ENCODE measurements at regions not wholly inside any gene's neighbourhood (a gene's known extent, or its start where the extent isn't known, plus 50 kb on each side); places are given as distances from the start of the nearest gene placed in this dataset.
"Not testable (repeated sequence)": the region's sequence is repeated elsewhere in the genome, so short reads cannot be mapped to it uniquely, and the experiment has no call there.

DNA sequence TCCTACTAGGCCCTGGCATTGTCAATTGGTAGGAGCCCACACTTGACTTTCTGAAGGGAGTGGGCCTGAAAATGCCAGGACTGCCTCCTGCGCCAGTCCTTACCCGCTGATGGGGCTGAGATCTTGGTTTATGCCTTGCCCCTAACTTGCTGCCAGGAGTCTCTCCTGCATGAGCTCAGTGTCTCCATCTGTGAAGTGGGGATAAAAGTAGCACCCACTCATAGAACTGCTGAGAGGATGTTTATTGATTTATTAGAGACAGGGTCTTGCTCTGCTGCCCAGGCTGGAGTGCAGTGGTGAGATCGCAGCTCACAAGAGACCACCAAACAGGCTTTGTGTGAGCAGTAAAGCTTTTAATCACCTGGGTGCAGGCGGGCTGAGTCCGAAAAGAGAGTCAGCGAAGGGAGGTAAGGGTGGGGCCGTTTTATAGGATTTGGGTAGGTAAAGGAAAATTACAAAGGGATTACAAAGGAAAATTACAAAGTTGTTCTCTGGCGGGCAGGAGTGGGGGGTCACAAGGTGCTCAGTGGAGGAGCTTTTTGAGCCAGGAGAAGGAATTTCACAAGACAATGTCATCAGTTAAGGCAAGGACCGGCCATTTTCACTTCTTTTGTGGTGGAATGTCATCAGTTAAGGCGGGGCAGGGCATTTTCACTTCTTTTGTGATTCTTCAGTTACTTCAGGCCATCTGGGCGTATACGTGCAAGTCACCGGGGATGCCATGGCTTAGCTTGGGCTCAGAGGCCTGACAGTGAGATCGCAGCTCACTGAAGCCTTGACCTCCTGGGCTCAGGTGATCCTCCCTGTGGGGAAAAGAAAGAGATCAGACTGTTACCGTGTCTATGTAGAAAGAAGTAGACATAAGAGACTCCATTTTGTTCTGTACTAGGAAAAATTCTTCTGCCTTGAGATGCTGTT, 93.7 kb downstream of the LSM3 start:
- in situ Hi-C loops (cut with HindIII; ENCODE audit: low pct_unique_long_range_greater_than_20kb, low sequenced_read_pairs); DNase-seq (ENCODE audit: low read depth): not testable (repeated sequence)

DNA sequence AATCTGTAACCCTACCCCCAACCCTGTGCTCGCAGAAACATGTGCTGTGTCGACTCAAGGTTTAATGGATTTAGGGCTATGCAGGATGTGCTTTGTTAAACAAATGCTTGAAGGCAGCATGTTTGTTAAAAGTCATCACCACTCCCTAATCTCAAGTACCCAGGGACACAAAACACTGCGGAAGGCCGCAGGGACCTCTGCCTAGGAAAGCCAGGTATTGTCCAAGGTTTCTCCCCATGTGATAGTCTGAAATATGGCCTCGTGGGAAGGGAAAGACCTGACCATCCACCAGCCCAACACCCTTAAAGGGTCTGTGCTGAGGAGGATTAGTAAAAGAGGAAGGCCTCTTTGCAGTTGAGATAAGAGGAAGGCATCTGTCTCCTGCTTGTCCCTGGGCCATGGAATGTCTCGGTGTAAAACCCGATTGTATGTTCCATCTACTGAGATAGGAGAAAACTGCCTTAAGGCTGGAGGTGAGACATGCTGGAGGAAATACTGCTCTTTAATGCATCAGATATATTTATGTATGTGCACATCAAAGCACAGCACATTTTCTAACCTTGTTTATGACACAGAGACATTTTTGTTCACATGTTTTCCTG, 94.4 kb downstream of the LSM3 start:
- in situ Hi-C loops (cut with HindIII; ENCODE audit: low pct_unique_long_range_greater_than_20kb, low sequenced_read_pairs); DNase-seq (ENCODE audit: low read depth): not testable (repeated sequence)

GRCh38 chr3:14273901-14274611, 95.4 kb downstream of the LSM3 start:
- in situ Hi-C loops (cut with HindIII; ENCODE audit: low pct_unique_long_range_greater_than_20kb, low sequenced_read_pairs): no loop called here
- DNase-seq (ENCODE audit: low read depth): no peak

DNA sequence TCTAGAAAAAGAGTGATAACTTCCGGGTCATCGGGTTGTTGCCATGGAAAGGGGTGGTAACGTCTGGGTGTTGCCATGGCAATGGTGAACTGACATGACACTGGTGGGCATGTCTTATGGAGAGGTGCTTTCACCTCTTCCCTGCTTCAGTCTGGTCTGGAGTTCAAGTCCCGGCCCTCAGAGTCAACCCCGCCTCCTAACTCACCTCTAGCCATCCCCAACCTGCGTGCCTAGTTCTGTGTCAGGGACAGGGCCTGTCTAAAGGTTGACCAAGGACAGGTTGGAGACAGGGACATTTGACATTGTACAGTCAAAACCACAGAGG, 96.0 kb downstream of the LSM3 start:
- in situ Hi-C loops (cut with HindIII; ENCODE audit: low pct_unique_long_range_greater_than_20kb, low sequenced_read_pairs): no loop called here

DNA sequence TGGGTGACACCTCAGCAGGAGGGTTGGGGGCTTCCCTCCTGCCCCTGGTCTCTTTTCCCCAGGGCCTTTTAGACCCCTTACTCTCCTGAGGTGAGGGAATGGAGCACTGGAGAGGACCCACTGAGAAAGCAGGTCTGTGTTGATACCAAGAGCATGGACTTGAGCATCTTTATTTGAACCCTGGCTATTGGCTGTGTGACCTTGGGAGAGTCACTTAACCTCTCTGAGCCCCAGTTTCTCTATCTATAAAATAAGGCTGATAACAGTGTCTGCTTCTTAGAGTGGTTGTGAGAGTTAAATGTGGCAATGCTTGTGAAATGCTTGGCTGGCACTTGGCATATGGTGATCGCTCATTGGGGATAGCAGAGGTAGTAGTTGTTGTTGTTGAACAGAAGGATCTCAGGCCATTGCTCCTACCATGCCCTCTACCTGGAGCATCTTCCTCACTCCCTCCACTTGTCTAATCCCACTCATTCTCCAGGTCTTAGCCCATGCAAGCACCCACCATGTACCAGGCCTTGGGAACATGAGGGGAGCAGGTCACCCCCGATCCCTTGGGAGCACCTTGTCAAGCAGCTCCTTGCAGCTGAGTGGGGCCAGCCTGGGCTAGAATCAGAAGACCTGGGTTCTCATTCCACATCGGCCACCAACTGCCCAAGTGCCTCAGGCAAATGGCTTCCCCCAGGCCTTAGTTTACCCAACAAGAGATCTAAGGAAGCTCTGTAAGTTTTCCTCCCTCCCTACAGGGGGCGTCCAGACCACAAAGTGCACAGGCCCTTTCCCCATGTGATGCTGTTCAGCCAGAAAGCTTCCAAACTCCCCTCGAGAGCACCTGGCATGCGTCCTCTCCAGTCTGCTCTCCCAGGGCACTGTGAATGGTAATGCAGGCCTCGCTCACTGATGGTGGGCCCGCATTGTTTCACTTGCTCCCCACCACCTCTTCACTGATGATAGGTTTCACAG, 96.7 kb downstream of the LSM3 start:
- DNase-seq (ENCODE audit: low read depth): no peak
- in situ Hi-C loops (cut with HindIII; ENCODE audit: low pct_unique_long_range_greater_than_20kb, low sequenced_read_pairs): no loop called here

More for the DNA sequence above, 96.0 kb downstream of the LSM3 start:
- no peak for DNase-seq (ENCODE audit: low read depth)

GRCh38 chr3:14275962-14276909, 97.6 kb downstream of the LSM3 start:
- DNase-seq (ENCODE audit: low read depth): no peak
- in situ Hi-C loops (cut with HindIII; ENCODE audit: low pct_unique_long_range_greater_than_20kb, low sequenced_read_pairs): no loop called here

- in situ Hi-C loops (cut with HindIII; ENCODE audit: low pct_unique_long_range_greater_than_20kb, low sequenced_read_pairs): no loop called here
- DNase-seq (ENCODE audit: low read depth): no peak
Observed at GRCh38 chr3:14277557-14277956, 98.9 kb downstream of the LSM3 start.

- DNase-seq (ENCODE audit: low read depth): no peak
- in situ Hi-C loops (cut with HindIII; ENCODE audit: low pct_unique_long_range_greater_than_20kb, low sequenced_read_pairs): no loop called here
Observed at GRCh38 chr3:14278265-14278798, 99.7 kb downstream of the LSM3 start.

- in situ Hi-C loops (cut with HindIII; ENCODE audit: low pct_unique_long_range_greater_than_20kb, low sequenced_read_pairs): no loop called here
- no peak for DNase-seq (ENCODE audit: low read depth)
Observed at GRCh38 chr3:14278799-14279625, 100.4 kb downstream of the LSM3 start.

- in situ Hi-C loops (cut with HindIII; ENCODE audit: low pct_unique_long_range_greater_than_20kb, low sequenced_read_pairs): no loop called here
- DNase-seq (ENCODE audit: low read depth): no peak
Observed at GRCh38 chr3:14279626-14280061, 101.0 kb downstream of the LSM3 start.

DNA sequence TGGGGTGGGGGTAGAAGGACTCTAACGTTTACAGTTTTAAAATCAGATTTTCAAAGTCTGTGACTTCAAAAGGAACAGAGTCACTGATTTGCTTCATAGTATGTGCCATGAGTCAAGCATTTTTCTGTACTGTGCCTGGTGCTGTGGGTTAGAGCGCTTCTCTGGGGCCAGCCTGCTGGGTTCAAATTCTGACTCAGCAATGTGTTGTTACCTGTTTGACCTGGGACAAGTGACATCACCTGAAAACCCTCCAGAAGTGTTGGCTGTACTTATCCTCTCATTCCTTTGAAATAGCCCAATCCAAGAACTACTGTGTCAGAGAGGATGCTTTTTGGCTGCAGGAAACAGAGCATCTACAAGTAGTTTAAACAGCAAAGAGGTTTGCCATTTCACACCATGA, 101.7 kb downstream of the LSM3 start:
- in situ Hi-C loops (cut with HindIII; ENCODE audit: low pct_unique_long_range_greater_than_20kb, low sequenced_read_pairs): no loop called here
- no peak for DNase-seq (ENCODE audit: low read depth)

DNA sequence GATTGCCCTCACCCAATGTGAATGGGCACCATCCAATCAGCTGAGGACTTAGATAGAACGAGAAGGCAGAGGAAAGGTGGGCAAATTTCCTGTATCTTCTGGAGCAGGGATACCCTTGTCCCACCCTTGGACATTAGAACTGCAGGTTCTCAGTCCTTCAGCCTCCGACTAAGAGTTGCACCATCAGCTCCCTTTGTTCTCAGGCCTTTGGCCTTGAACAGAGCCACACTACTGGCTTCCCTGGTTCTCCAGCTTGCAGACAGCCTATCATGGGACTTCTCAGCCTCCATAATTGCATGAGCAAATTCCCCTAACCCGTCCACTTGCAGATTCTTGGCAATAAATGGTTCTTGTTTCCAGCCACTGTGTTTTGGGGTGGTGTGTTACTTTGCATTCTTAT, 102.4 kb downstream of the LSM3 start:
- in situ Hi-C loops (cut with HindIII; ENCODE audit: low pct_unique_long_range_greater_than_20kb, low sequenced_read_pairs): no loop called here
- no peak for DNase-seq (ENCODE audit: low read depth)

- DNase-seq (ENCODE audit: low read depth): no peak
- in situ Hi-C loops (cut with HindIII; ENCODE audit: low pct_unique_long_range_greater_than_20kb, low sequenced_read_pairs): no loop called here
Observed at GRCh38 chr3:14282001-14282705, 103.5 kb downstream of the LSM3 start.

DNA sequence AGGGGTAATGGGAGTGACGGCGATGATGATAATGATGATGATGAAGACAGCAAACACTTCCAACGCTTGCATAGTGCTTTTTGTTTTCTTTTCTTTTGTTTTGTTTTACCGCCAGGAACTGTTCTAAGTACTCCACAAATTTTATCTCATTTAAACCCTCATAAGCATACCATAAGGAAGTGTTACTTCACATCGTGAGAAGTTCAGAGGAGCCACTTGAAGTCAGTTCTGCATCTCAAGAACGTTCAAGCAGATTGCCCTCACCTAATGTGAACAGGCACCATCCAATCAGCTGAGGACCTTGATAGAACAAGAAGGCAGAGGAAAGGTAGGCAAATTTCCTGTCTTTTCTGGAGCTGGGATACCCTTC, 104.1 kb downstream of the LSM3 start:
- in situ Hi-C loops (cut with HindIII; ENCODE audit: low pct_unique_long_range_greater_than_20kb, low sequenced_read_pairs): no loop called here
- no peak for DNase-seq (ENCODE audit: low read depth)

DNA sequence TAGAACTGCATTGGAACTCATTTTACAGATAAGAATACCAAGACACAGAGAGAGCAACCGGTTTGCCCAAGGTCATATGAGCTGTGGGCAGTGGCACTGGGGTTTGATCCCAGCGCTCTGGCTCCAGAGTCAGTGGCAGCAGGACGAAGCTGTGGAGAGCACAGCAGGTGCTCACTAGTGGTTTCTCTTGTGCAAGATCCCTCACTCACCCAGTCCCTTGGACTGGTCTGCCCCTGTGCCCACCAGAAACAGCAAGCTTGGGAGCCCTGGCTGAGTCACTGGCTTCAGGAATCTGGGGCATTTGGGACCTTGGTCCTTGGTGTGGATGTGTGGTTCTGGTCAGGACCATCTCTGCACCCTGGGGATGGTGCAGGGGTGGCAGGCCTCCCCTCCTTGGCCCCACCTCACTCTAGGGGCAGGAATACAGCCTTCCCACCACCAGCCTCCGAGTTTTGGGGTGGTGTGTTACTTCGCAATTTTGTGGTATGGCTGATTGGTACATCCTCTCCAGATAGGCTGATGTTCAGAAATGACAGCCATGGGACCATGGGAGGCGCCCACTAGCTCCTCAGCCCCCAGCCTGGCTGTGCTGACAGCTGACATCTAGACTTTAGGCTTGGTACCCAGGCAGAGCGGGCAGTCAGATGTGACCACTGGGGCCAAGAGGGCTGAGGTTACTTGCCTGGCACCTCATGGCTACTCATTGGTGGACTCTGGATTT, 104.6 kb downstream of the LSM3 start:
- in situ Hi-C loops (cut with HindIII; ENCODE audit: low pct_unique_long_range_greater_than_20kb, low sequenced_read_pairs): no loop called here
- DNase-seq (ENCODE audit: low read depth): no peak

Data from Caki2 (cell line).